ENCODE measurements at regions not wholly inside any gene's neighbourhood (a gene's known extent, or its start where the extent isn't known, plus 50 kb on each side); places are given as distances from the start of the nearest gene placed in this dataset.

GRCh38 chr12:58254463-58255100, 313.2 kb downstream of the ATP23 start:
- TF ChIP-seq POLR2A (IDR thresholded peaks at IDR 0.05), result no peak
- TF ChIP-seq, protein P1, sequence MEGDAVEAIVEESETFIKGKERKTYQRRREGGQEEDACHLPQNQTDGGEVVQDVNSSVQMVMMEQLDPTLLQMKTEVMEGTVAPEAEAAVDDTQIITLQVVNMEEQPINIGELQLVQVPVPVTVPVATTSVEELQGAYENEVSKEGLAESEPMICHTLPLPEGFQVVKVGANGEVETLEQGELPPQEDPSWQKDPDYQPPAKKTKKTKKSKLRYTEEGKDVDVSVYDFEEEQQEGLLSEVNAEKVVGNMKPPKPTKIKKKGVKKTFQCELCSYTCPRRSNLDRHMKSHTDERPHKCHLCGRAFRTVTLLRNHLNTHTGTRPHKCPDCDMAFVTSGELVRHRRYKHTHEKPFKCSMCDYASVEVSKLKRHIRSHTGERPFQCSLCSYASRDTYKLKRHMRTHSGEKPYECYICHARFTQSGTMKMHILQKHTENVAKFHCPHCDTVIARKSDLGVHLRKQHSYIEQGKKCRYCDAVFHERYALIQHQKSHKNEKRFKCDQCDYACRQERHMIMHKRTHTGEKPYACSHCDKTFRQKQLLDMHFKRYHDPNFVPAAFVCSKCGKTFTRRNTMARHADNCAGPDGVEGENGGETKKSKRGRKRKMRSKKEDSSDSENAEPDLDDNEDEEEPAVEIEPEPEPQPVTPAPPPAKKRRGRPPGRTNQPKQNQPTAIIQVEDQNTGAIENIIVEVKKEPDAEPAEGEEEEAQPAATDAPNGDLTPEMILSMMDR (IDR thresholded peaks at IDR 0.05 in 8 of 11, conservative IDR thresholded peaks at IDR 0.05 in 3 of 11), result no peak
- TF ChIP-seq POLR2AphosphoS5 (IDR thresholded peaks at IDR 0.05), result no peak
- DNase-seq, result no peak
- Histone ChIP-seq H3K9me3 (peaks cover 0 to 9% (median 0%) of the 10 kb centered on the region in 8 donors), H3K36me3 (no peaks in the 10 kb centered on the region), H3K27me3 (replicated peaks in 1 of 7) (no peaks in the 10 kb centered on the region), H3K27ac (no peak overlapping the region), H3K4me3 (no peak overlapping the region), H3K4me1 (no peaks in the 10 kb centered on the region)
- intact Hi-C loops (cut with DNase I; ENCODE audit: low total_unique reads), result no loop called here
- 86 to 94% (median 88%) methylated on average over 1 of the region's 1 CpG for WGBS, 5 donors

- H3K4me3 ChIP-seq, result no peak overlapping the region
- no peaks in the 10 kb centered on the region for H3K27me3 ChIP-seq (replicated peaks in 1 of 7)
- no peaks in the 10 kb centered on the region for H3K36me3 ChIP-seq
- intact Hi-C loops (cut with DNase I; ENCODE audit: low total_unique reads), result no loop called here
- TF ChIP-seq POLR2AphosphoS5 (IDR thresholded peaks at IDR 0.05), result no peak
- no peak for TF ChIP-seq POLR2A (IDR thresholded peaks at IDR 0.05)
- TF ChIP-seq, protein P1 (IDR thresholded peaks at IDR 0.05 in 8 of 11, conservative IDR thresholded peaks at IDR 0.05 in 3 of 11), result no peak
- H3K9me3 ChIP-seq, result peaks cover 0 to 12% (median 4%) of the 10 kb centered on the region in 8 donors
- no peak for DNase-seq
- no peak overlapping the region for H3K27ac ChIP-seq
- WGBS, 5 donors, result 88 to 94% (median 92%) methylated on average over 1 of the region's 1 CpG
- H3K4me1 ChIP-seq, result no peaks in the 10 kb centered on the region
Observed at GRCh38 chr12:58262796-58263195, 321.4 kb downstream of the ATP23 start.

DNA sequence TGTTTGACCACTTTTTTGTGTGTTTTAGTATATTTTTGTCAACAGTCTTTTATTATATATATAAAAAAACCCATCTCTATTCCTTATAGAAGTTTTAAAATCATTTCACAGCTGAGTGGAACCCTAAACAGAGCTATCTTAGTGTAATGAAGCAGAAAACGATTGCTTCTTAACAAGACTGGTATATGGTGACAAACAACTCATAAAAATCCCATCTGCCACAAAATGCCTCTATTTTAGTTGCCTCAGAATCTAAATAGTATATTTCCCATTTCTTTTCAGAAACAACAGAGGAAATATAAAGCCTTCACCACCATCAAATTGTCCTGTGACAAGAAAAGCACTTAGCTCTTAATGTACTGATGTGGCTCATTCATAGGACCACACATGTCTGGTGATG, 322.4 kb downstream of the ATP23 start:
- intact Hi-C loops (cut with DNase I; ENCODE audit: low total_unique reads), result no loop called here
- 65 to 85% (median 72%) methylated on average over 1 of the region's 1 CpG for WGBS, 5 donors

GRCh38 chr12:58268069-58268468, 326.7 kb downstream of the ATP23 start:
- TF ChIP-seq, protein P1 (IDR thresholded peaks at IDR 0.05 in 8 of 11, conservative IDR thresholded peaks at IDR 0.05 in 3 of 11), result no peak
- TF ChIP-seq POLR2AphosphoS5 (IDR thresholded peaks at IDR 0.05), result no peak
- TF ChIP-seq POLR2A (IDR thresholded peaks at IDR 0.05), result no peak
- peaks cover 0 to 12% (median 2%) of the 10 kb centered on the region in 8 donors for H3K9me3 ChIP-seq
- intact Hi-C loops (cut with DNase I; ENCODE audit: low total_unique reads), result no loop called here
- H3K4me1 ChIP-seq, result no peaks in the 10 kb centered on the region
- H3K36me3 ChIP-seq, result no peaks in the 10 kb centered on the region
- H3K27me3 ChIP-seq (replicated peaks in 1 of 7), result no peaks in the 10 kb centered on the region
- H3K27ac ChIP-seq, result no peak overlapping the region
- no peak for DNase-seq
- H3K4me3 ChIP-seq, result no peak overlapping the region

More for the DNA sequence above, 322.4 kb downstream of the ATP23 start:
- Histone ChIP-seq H3K4me1 (no peaks in the 10 kb centered on the region), H3K27ac (no peak overlapping the region), H3K36me3 (no peaks in the 10 kb centered on the region), H3K4me3 (no peak overlapping the region), H3K27me3 (replicated peaks in 1 of 7) (no peaks in the 10 kb centered on the region), H3K9me3 (peaks cover 0 to 12% (median 2%) of the 10 kb centered on the region in 8 donors)
- TF ChIP-seq, protein P1 (IDR thresholded peaks at IDR 0.05 in 8 of 11, conservative IDR thresholded peaks at IDR 0.05 in 3 of 11), result no peak
- no peak for TF ChIP-seq POLR2A (IDR thresholded peaks at IDR 0.05)
- TF ChIP-seq POLR2AphosphoS5 (IDR thresholded peaks at IDR 0.05), result no peak
- DNase-seq, result no peak

Measured in spleen (tissue), 11 donors.